Spleen (tissue), 11 donors: ENCODE measurements at regions not wholly inside any gene's neighbourhood (a gene's known extent, or its start where the extent isn't known, plus 50 kb on each side); places are given as distances from the start of the nearest gene placed in this dataset.

Experiments used
- DNase-seq: peaks from one replicate; pipeline ENCODE4 v3.0.0-alpha.2; 2020
- H3K27ac ChIP-seq, 8 donors: fragments of 200-600 bp; sonication (generic) in 7 of 8; 1 replicate in 4 of 8; 2 replicates in 4 of 8; pipeline versions ENCODE4 v1.5.0 to v1.8.0; 2016 to 2021; ENCODE audit warnings: inconsistent platforms in 4 of 8, mild to moderate bottlenecking in 4 of 8, moderate library complexity in 1 of 8
- H3K27me3 ChIP-seq, 7 donors: fragments of 200-600 bp; sonication (generic) in 6 of 7; replicated peaks in 1 of 7; 1 replicate in 4 of 7; 2 replicates in 3 of 7; pipeline versions ENCODE4 v1.5.0 to v1.8.0; 2016 to 2021; ENCODE audit warnings: inconsistent platforms in 3 of 7, mild to moderate bottlenecking in 1 of 7
- H3K36me3 ChIP-seq, 6 donors: fragments of 200-600 bp; sonication (generic) in 5 of 6; 1 replicate in 4 of 6; 2 replicates in 2 of 6; pipeline versions ENCODE4 v1.5.0 to v1.8.0; 2016 to 2021; ENCODE audit warnings: inconsistent platforms in 2 of 6
- H3K4me1 ChIP-seq, 6 donors: fragments of 200-600 bp; sonication (generic) in 5 of 6; 1 replicate in 3 of 6; 2 replicates in 3 of 6; pipeline versions ENCODE4 v1.5.0 to v1.8.0; 2016 to 2021; ENCODE audit warnings: inconsistent platforms in 3 of 6
- H3K4me3 ChIP-seq, 8 donors: fragments of 200-600 bp; sonication (generic) in 7 of 8; 1 replicate in 4 of 8; 2 replicates in 4 of 8; pipeline versions ENCODE4 v1.5.0 to v1.8.0; 2016 to 2021; ENCODE audit warnings: inconsistent platforms in 4 of 8, mild to moderate bottlenecking in 4 of 8, moderate library complexity in 2 of 8
- H3K9me3 ChIP-seq, 8 donors: fragments of 200-600 bp; sonication (generic) in 7 of 8; 1 replicate in 4 of 8; 2 replicates in 4 of 8; pipeline versions ENCODE4 v1.5.0 to v1.8.0; 2016 to 2021; ENCODE audit warnings: inconsistent platforms in 4 of 8
- POLR2A ChIP-seq, 3 donors: fragments of 450-650 bp; IDR thresholded peaks; one replicate each; pipeline ENCODE4 v1.5.1; 2017; ENCODE audit warnings: antibody characterized with exemption in 3 of 3, mild to moderate bottlenecking in 1 of 3
- POLR2AphosphoS5 ChIP-seq, 3 donors: sonication (generic); formaldehyde crosslinking; IDR thresholded peaks; one replicate each; pipeline ENCODE4 v1.5.1; 2017; ENCODE audit warnings: antibody characterized with exemption in 3 of 3
- WGBS, 5 donors: extraction: QIAGEN DNeasy Blood & Tissue Kit in 3 of 5; methylation state at CpG; one replicate each; pipeline versions ENCODE4 v1.1.5 to v1.1.7; 2013 to 2018; 5-methylcytosine and 5-hydroxymethylcytosine counted together
- intact Hi-C: fragments of 100-400 bp; cut with DNase I; formaldehyde crosslinking; loops from one replicate; pipeline ENCODE4 v1.15.0; 2023; ENCODE audit warnings: low total_unique reads
- TF ChIP-seq, protein P1 (sequence below), 11 experiments: fragments of 200-600 bp in 7 of 11; fragments of 450-650 bp in 4 of 11; sonication (generic) in 4 of 11; IDR thresholded peaks in 8 of 11; conservative IDR thresholded peaks in 3 of 11; 1 replicate in 7 of 11; 2 replicates in 4 of 11; pipeline versions ENCODE4 v1.4.0 to v1.8.0; 2016 to 2021; ENCODE audit warnings: antibody characterized with exemption in 11 of 11, inconsistent platforms in 4 of 11, mild to moderate bottlenecking in 1 of 11
- donor health status: healthy with polysubstance abuse.
- donor health status: DM: no; HTN: no; CAD: no; lungs with moderate emphysema.
- donor health status: DM: no; HTN: no; CAD: no.
- donor health status: Bipolar disorder and iron deficiency.
- donor health status: healthy.
- donor health status: DM: no; HTN: no; CAD: no.
- donor health status: DM: yes; HTN: yes; CAD: no.

DNA sequence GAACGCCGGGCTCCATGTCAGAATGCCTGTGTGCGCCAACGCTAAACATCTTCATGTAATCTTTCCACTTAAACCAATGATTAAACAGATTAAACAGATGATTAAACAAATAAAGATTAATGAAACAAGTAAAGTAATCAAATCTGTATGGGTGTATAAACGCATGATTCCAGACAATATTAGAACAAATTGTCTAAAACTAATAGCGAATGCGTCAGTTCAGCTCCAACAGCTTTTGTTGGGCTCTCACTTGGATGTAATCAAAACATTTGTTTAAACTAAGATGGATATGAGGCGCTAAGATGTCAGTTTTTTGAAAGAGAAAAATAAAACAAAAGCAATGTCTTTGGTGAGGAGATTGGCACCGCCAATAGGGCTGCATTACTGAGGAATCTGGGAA is 299.1 kb upstream of the TLE3 start:
- DNase-seq, result no peak
- Histone ChIP-seq H3K4me3 (no peak overlapping the region), H3K27ac (no peak overlapping the region), H3K36me3 (no peaks in the 10 kb centered on the region), H3K9me3 (no peaks in the 10 kb centered on the region), H3K4me1 (no peaks in the 10 kb centered on the region), H3K27me3 (peaks cover 0 to 39% (median 5%) of the 10 kb centered on the region in 7 donors)
- TF ChIP-seq POLR2A (IDR thresholded peaks at IDR 0.05), result no peak
- WGBS, 5 donors, result 84 to 95% (median 92%) methylated on average over 9 of the region's 9 CpGs
- intact Hi-C loops, result no loop called here

DNA sequence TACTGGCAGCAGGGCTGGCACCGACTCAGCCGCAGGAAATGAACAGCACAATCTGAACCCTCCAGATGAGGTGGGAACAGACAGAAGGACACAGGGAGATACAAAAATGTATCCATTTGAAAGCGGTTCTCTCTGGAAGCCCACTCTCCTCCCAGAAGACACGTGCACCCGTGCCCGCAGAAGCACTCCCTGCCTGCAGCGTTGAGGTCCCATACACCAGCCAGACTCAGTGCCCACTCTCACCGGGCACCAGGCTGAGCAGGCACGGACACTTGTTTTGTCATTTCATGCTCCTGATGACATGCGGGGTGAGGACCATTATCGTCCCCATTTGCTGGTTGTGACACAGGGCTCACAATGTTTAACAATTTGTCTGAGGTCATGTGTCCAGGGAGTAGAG is 297.4 kb upstream of the TLE3 start:
- H3K27ac ChIP-seq, result no peak overlapping the region
- H3K4me1 ChIP-seq, result no peaks in the 10 kb centered on the region
- peaks cover 0 to 33% (median 5%) of the 10 kb centered on the region in 7 donors for H3K27me3 ChIP-seq
- H3K36me3 ChIP-seq, result no peaks in the 10 kb centered on the region
- TF ChIP-seq POLR2AphosphoS5 (IDR thresholded peaks at IDR 0.05) (no peak), POLR2A (IDR thresholded peaks at IDR 0.05) (no peak)
- TF ChIP-seq, protein P1, sequence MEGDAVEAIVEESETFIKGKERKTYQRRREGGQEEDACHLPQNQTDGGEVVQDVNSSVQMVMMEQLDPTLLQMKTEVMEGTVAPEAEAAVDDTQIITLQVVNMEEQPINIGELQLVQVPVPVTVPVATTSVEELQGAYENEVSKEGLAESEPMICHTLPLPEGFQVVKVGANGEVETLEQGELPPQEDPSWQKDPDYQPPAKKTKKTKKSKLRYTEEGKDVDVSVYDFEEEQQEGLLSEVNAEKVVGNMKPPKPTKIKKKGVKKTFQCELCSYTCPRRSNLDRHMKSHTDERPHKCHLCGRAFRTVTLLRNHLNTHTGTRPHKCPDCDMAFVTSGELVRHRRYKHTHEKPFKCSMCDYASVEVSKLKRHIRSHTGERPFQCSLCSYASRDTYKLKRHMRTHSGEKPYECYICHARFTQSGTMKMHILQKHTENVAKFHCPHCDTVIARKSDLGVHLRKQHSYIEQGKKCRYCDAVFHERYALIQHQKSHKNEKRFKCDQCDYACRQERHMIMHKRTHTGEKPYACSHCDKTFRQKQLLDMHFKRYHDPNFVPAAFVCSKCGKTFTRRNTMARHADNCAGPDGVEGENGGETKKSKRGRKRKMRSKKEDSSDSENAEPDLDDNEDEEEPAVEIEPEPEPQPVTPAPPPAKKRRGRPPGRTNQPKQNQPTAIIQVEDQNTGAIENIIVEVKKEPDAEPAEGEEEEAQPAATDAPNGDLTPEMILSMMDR (IDR thresholded peaks at IDR 0.05 in 8 of 11, conservative IDR thresholded peaks at IDR 0.05 in 3 of 11), result no peak
- intact Hi-C loops, result no loop called here
- WGBS, 5 donors, result 82 to 92% (median 88%) methylated on average over 11 of the region's 11 CpGs
- peaks cover 0 to 5% (median 0%) of the 10 kb centered on the region in 8 donors for H3K9me3 ChIP-seq
- DNase-seq, result no peak
- no peak overlapping the region for H3K4me3 ChIP-seq

DNA sequence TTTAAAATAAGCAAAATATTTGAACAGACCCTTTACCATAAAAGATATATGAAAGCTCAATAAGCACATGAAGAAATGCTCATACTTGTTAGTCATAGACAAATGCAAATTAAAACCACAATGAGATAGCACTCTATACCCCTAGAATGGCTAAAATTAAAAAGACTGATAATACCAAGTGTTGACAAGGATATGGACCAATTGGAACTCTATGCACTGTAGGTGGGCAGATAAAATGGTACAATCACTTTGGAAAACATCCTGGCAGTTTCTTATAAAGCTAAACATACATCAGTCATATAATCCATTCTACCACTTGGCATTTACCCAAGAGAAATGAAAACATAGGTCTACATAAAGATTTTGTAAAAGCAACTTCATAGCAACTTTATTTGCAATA is 293.0 kb upstream of the TLE3 start:
- TF ChIP-seq, protein P1 (IDR thresholded peaks at IDR 0.05 in 8 of 11, conservative IDR thresholded peaks at IDR 0.05 in 3 of 11), result no peak
- TF ChIP-seq POLR2A (IDR thresholded peaks at IDR 0.05) (no peak), POLR2AphosphoS5 (IDR thresholded peaks at IDR 0.05) (no peak)
- H3K36me3 ChIP-seq, result no peaks in the 10 kb centered on the region
- intact Hi-C loops, result no loop called here
- no peak for DNase-seq
- H3K4me3 ChIP-seq, result no peak overlapping the region
- peaks cover 0 to 24% (median 0%) of the 10 kb centered on the region in 7 donors for H3K27me3 ChIP-seq
- H3K9me3 ChIP-seq, result peaks cover 0 to 5% (median 0%) of the 10 kb centered on the region in 8 donors
- H3K4me1 ChIP-seq, result peaks cover 0 to 14% (median 0%) of the 10 kb centered on the region in 6 donors
- no peak overlapping the region for H3K27ac ChIP-seq

DNA sequence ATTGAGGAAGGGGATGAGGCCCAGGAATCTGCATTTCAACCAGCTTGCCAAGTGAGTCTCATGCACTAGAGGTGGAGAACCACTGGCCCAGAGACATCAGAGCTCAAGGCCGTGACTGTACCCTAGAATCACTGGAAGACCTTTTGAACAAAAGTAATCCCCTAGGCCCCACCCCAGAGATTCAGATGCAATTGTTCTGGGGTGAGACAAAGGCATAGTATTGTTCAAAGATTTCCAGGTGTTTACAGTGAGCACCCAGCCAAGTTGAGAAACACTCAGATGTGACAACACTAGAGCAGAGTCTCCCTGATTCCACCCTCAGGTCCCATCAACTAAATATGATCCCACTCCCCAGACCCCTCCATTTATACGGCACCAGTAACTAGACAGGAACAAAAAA is 290.3 kb upstream of the TLE3 start:
- intact Hi-C loops, result no loop called here
- H3K4me1 ChIP-seq, result peaks cover 0 to 15% (median 0%) of the 10 kb centered on the region in 6 donors
- TF ChIP-seq POLR2AphosphoS5 (IDR thresholded peaks at IDR 0.05) (no peak), POLR2A (IDR thresholded peaks at IDR 0.05) (no peak)
- TF ChIP-seq, protein P1 (IDR thresholded peaks at IDR 0.05 in 8 of 11, conservative IDR thresholded peaks at IDR 0.05 in 3 of 11), result no peak
- H3K27ac ChIP-seq, result no peak overlapping the region
- DNase-seq, result no peak
- H3K9me3 ChIP-seq, result peaks cover 0 to 5% (median 0%) of the 10 kb centered on the region in 8 donors
- 70 to 95% (median 85%) methylated on average over 2 of the region's 2 CpGs for WGBS, 5 donors
- H3K36me3 ChIP-seq, result no peaks in the 10 kb centered on the region
- no peak overlapping the region for H3K4me3 ChIP-seq
- no peaks in the 10 kb centered on the region for H3K27me3 ChIP-seq

DNA sequence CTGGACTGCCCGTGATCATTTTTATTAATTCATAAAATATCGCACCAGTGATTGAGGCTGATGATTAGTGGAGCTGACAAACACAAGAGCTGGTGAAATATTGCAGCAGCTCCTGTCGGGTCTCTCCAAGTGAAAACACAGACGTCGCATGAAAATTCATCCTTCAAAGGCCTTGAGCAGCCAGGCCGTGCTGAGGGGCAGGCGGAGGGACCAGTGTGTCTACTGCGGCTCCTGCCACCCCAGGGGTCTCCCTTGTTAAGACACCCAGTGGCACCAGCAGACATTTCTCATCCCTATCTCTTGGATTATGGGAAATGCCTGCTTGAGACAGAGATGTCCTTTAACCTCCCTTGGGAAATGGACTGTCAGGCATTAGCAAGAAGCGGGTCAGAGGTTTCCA is 289.4 kb upstream of the TLE3 start:
- H3K9me3 ChIP-seq, result peaks cover 0 to 6% (median under 1%) of the 10 kb centered on the region in 8 donors
- 82 to 93% (median 92%) methylated on average over 9 of the region's 9 CpGs for WGBS, 5 donors
- H3K27me3 ChIP-seq, result no peaks in the 10 kb centered on the region
- no peak overlapping the region for H3K4me3 ChIP-seq
- H3K36me3 ChIP-seq, result no peaks in the 10 kb centered on the region
- TF ChIP-seq POLR2AphosphoS5 (IDR thresholded peaks at IDR 0.05) (no peak), POLR2A (IDR thresholded peaks at IDR 0.05) (no peak)
- TF ChIP-seq, protein P1 (IDR thresholded peaks at IDR 0.05 in 8 of 11, conservative IDR thresholded peaks at IDR 0.05 in 3 of 11), result no peak
- no peak overlapping the region for H3K27ac ChIP-seq
- peaks cover 0 to 15% (median 0%) of the 10 kb centered on the region in 6 donors for H3K4me1 ChIP-seq
- intact Hi-C loops, result no loop called here
- DNase-seq, result no peak
